GM12891 (cell line): ENCODE measurements at regions not wholly inside any gene's neighbourhood (a gene's known extent, or its start where the extent isn't known, plus 50 kb on each side); places are given as distances from the start of the nearest gene placed in this dataset.

ENCODE experiments used
- DNase-seq: peaks from one replicate; pipeline ENCODE4 v3.0.0; 2011; ENCODE audit warnings: low spot score; ENCODE audit not compliant: insufficient read length
- FAIRE-seq: peaks from 2 replicates; lab custom pipeline; 2011; peaks lifted over from hg19 to GRCh38; lab: Jason Lieb, UNC
- PAX5 ChIP-seq: IDR thresholded peaks from 2 replicates; pipeline ENCODE4 v1.6.1; 2011; ENCODE audit warnings: low read length, moderate library complexity, mild to moderate bottlenecking; ENCODE audit not compliant: insufficient read depth, severe bottlenecking
- POLR2A ChIP-seq: IDR thresholded peaks from 2 replicates; pipeline ENCODE4 v1.6.1; 2011; ENCODE audit warnings: low read depth, low read length, control low read depth
- POLR2AphosphoS5 ChIP-seq: IDR thresholded peaks from 2 replicates; pipeline ENCODE4 v1.6.1; 2011; ENCODE audit warnings: low read depth, low read length, control low read depth
- POU2F2 ChIP-seq: IDR thresholded peaks from 2 replicates; pipeline ENCODE4 v1.6.1; 2011; ENCODE audit warnings: low read depth, mild to moderate bottlenecking, control low read depth, low read length, moderate library complexity
- SPI1 ChIP-seq: IDR thresholded peaks from 2 replicates; pipeline ENCODE4 v1.6.1; 2011; ENCODE audit warnings: low read depth, low read length, control low read depth
- TAF1 ChIP-seq: IDR thresholded peaks from 2 replicates; pipeline ENCODE4 v1.6.1; 2011; ENCODE audit warnings: low read depth, low read length, control low read depth

GRCh38 chr16:55001931-55002330, 71.3 kb downstream of the IRX5 start:
- no peak for FAIRE-seq
- DNase-seq, result no peak

GRCh38 chr16:55002419-55002818, 71.8 kb downstream of the IRX5 start:
- DNase-seq (no peak), FAIRE-seq (no peak)
- TF ChIP-seq SPI1 (no peak), TAF1 (no peak), PAX5 (no peak), POLR2AphosphoS5 (no peak)

More at GRCh38 chr16:55001931-55002330, 71.3 kb downstream of the IRX5 start:
- TF ChIP-seq POLR2A (no peak), SPI1 (no peak), TAF1 (no peak), POLR2AphosphoS5 (no peak), POU2F2 (no peak)

DNA sequence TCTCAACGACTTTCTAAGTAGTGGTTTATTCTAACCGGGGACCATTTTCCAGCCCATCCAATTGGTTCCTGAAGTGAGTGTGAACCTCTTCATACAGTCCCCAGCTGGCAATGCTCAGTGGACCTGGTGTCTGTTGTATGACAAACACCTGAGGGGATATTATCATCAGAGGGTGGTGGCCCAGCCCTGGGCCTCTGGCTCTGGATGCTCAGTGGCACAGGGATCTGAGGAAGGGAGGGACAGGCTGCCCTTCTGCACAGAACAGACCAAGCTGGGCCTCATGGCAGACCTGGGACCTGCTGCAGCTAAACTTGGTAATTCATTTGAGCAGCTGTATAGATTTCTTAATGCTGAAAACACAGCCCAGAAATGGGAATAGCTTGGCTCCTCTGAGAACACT, 72.6 kb downstream of the IRX5 start:
- DNase-seq, result no peak
- FAIRE-seq, result no peak
- TF ChIP-seq PAX5 (no peak), POU2F2 (no peak), SPI1 (no peak), TAF1 (no peak)

DNA sequence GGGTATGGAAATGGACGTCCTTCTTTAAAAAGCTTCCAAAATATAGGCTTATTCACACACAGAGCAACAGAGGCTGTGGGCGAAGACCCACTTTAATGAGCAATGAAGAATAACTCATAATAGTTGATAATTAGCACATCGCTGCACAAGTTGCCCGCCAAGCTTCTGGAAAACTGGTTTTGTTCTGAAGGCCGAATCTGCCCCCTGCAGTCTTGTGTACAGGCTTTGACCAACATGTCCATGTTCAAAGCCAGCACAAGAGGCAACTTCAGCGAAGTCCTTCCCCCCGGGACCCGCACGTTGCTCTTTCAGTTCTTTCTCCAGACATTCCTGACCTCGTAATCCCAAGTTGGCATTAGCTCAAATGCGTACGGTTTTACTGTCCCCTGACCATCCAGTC, 73.3 kb downstream of the IRX5 start:
- FAIRE-seq (no peak), DNase-seq (no peak)
- no peak for TF ChIP-seq POLR2A
- no peak for TF ChIP-seq SPI1
- TF ChIP-seq POLR2AphosphoS5, result no peak
- no peak for TF ChIP-seq POU2F2
- TF ChIP-seq PAX5, result no peak
- no peak for TF ChIP-seq TAF1

- DNase-seq, result no peak
- FAIRE-seq, result no peak
- TF ChIP-seq POU2F2 (no peak), POLR2A (no peak), POLR2AphosphoS5 (no peak), PAX5 (no peak), SPI1 (no peak), TAF1 (no peak)
These were observed 76.8 kb downstream of the IRX5 start for GRCh38 chr16:55007504-55007903.

GRCh38 chr16:55008836-55009510, 78.3 kb downstream of the IRX5 start:
- DNase-seq (no peak), FAIRE-seq (no peak)
- TF ChIP-seq PAX5 (no peak), TAF1 (no peak), SPI1 (no peak), POLR2A (no peak), POLR2AphosphoS5 (no peak), POU2F2 (no peak)

DNA sequence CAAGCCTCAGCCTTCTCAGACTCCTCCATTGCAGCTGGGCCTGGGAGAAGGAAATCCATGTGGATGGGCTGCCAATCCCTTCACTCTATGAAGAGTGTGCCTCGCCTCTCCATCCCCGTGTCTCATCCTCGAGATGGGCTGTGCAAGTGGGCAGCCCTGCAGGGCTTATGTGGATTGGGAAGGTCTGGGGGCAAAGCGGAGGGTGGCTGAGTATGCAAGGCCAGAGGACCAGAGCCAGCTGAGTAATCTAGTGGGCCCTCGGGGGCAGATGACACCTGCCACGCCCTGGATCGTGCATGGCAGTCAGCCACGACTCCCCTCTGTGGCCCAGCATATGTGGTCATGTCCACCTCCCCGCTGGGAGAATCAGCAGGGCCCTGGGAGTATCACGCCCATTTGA, 78.9 kb downstream of the IRX5 start:
- TF ChIP-seq POLR2A, result no peak
- no peak for TF ChIP-seq POLR2AphosphoS5
- TF ChIP-seq PAX5, result no peak
- FAIRE-seq (no peak), DNase-seq (no peak)

GRCh38 chr16:55010492-55011160, 80.0 kb downstream of the IRX5 start:
- no peak for FAIRE-seq
- TF ChIP-seq TAF1, result no peak
- no peak for TF ChIP-seq POLR2AphosphoS5
- TF ChIP-seq POU2F2, result no peak
- TF ChIP-seq SPI1, result no peak
- no peak for TF ChIP-seq POLR2A
- no peak for TF ChIP-seq PAX5
- DNase-seq, result no peak

DNA sequence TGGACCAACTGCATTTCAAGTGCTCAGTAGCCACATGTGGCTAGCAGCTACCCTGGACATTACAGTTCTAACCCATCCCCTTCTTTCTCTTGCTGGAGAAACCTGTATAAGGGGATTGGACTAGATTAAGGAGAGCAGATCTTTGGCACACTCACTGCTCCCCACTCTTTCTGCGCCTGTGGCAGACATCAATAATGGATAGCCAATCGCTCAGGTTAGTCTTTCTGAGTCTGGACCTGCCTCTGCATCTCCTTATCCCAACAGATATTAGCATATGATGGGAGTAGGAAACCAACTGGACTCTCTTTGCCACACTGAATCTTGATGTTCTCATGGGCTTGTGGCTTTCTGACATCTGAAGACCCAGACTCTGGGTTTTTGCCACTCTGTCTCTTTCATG, 81.7 kb downstream of the IRX5 start:
- FAIRE-seq (no peak), DNase-seq (no peak)
- TF ChIP-seq POU2F2, result no peak
- TF ChIP-seq POLR2A, result no peak
- no peak for TF ChIP-seq TAF1
- TF ChIP-seq PAX5, result no peak
- no peak for TF ChIP-seq SPI1
- TF ChIP-seq POLR2AphosphoS5, result no peak

- FAIRE-seq (no peak), DNase-seq (no peak)
- no peak for TF ChIP-seq PAX5
These were observed 82.1 kb downstream of the IRX5 start for GRCh38 chr16:55012793-55013192.
